ENCODE measurements at regions not wholly inside any gene's neighbourhood (a gene's known extent, or its start where the extent isn't known, plus 50 kb on each side); places are given as distances from the start of the nearest gene placed in this dataset.
"Not testable (repeated sequence)": the region's sequence is repeated elsewhere in the genome, so short reads cannot be mapped to it uniquely, and the experiment has no call there.

DNA sequence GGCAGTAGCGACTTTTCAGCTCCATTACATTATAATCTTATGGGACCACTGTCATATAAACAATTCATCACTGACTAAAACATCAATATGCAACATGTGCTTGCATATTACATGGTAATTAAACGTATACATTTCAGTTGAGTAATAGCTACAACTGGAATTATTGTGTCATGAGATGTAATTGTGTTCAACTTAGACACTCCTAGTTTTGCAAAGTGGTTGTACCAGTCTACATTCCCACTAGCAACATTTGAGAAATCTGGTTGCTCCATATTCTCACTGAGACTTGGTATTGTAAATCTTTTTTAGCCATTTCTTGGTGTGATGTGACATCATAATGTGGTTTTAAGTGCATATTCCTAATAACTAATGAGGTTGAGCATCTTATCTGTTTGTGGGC is 90.0 kb downstream of the CAPZA3 start:
- no peak for TF ChIP-seq ZFX (IDR thresholded peaks at IDR 0.05; ENCODE audit: borderline replicate concordance)
- TF ChIP-seq, protein P1, sequence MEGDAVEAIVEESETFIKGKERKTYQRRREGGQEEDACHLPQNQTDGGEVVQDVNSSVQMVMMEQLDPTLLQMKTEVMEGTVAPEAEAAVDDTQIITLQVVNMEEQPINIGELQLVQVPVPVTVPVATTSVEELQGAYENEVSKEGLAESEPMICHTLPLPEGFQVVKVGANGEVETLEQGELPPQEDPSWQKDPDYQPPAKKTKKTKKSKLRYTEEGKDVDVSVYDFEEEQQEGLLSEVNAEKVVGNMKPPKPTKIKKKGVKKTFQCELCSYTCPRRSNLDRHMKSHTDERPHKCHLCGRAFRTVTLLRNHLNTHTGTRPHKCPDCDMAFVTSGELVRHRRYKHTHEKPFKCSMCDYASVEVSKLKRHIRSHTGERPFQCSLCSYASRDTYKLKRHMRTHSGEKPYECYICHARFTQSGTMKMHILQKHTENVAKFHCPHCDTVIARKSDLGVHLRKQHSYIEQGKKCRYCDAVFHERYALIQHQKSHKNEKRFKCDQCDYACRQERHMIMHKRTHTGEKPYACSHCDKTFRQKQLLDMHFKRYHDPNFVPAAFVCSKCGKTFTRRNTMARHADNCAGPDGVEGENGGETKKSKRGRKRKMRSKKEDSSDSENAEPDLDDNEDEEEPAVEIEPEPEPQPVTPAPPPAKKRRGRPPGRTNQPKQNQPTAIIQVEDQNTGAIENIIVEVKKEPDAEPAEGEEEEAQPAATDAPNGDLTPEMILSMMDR (IDR thresholded peaks at IDR 0.05), result no peak
- H3K27ac ChIP-seq, result no peak overlapping the region

DNA sequence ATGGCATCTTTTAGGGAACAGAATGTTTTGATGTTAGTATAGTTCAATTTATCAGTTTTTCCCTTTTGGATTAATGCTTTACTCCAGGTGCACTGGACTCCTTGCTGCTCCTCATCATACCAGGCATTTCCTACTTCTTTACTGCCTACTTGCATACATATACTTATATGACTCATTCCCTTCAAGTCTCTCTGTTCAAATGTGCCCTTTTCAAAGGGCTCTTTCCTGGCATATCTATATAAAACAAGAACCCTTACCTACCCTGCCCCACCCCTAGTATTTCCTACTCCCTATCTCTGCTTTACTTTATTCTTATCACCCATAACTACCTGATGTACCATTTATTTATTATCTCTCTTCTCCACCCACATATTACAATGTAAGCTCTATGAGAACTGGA is 90.6 kb downstream of the CAPZA3 start:
- no peak for TF ChIP-seq ZFX (IDR thresholded peaks at IDR 0.05; ENCODE audit: borderline replicate concordance)
- TF ChIP-seq, protein P1 (IDR thresholded peaks at IDR 0.05), result no peak
- H3K27ac ChIP-seq, result no peak overlapping the region

GRCh38 chr12:18828987-18829386 is 91.1 kb downstream of the CAPZA3 start:
- TF ChIP-seq, protein P1 (IDR thresholded peaks at IDR 0.05), result no peak
- TF ChIP-seq ZFX (IDR thresholded peaks at IDR 0.05; ENCODE audit: borderline replicate concordance), result no peak
- no peak overlapping the region for H3K27ac ChIP-seq

- H3K27ac ChIP-seq, result not testable (repeated sequence)
These were observed 95.0 kb downstream of the CAPZA3 start for GRCh38 chr12:18832932-18833331.

DNA sequence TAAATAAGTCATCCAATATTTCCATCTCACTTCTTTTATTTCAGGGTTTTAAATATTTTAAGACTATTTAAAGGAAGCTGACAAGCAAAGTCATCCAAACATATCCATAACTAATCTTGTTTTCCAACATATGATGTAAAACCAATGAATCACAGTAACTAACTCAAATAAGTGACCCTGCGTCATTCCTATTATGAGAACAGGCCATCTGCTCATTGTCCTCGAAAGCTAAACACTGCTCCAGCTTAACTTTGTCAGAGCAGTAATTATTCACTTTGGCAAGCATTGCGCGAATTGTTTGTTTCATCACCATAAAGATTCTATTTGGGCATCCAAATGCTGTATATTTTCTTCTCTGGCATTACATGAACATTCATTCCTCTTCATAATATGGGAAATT is 99.1 kb downstream of the CAPZA3 start:
- H3K27ac ChIP-seq, result no peak overlapping the region
- no peak for TF ChIP-seq ZFX (IDR thresholded peaks at IDR 0.05; ENCODE audit: borderline replicate concordance)
- TF ChIP-seq, protein P1 (IDR thresholded peaks at IDR 0.05), result no peak

DNA sequence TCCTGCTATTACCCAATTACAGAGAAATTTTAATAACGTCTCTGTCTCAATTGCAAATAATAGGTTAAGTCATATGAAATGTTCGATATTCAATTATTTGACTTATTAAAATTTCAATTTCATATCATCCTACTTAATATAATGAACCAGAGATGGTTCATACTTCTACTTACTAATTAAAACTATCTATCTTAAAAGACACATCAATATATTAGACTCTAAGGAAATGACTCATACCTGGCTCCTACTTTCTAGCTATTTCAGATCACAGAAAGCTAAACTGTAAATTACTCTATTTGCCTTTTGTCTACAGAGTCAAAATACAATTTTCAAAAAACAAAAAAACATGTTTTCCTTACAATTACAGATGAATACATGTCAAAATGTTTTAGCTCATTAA is 99.6 kb downstream of the CAPZA3 start:
- no peak overlapping the region for H3K27ac ChIP-seq
- TF ChIP-seq, protein P1 (IDR thresholded peaks at IDR 0.05), result no peak
- TF ChIP-seq ZFX (IDR thresholded peaks at IDR 0.05; ENCODE audit: borderline replicate concordance), result no peak

GRCh38 chr12:18840997-18841396 is 103.1 kb downstream of the CAPZA3 start:
- not testable (repeated sequence) for H3K27ac ChIP-seq

- TF ChIP-seq ZFX (IDR thresholded peaks at IDR 0.05; ENCODE audit: borderline replicate concordance), result no peak
- TF ChIP-seq, protein P1 (IDR thresholded peaks at IDR 0.05), result no peak
- no peak overlapping the region for H3K27ac ChIP-seq
These were observed 111.2 kb downstream of the CAPZA3 start for GRCh38 chr12:18849080-18849479.
